ENCODE measurements at regions not wholly inside any gene's neighbourhood (a gene's known extent, or its start where the extent isn't known, plus 50 kb on each side); places are given as distances from the start of the nearest gene placed in this dataset.

DNA sequence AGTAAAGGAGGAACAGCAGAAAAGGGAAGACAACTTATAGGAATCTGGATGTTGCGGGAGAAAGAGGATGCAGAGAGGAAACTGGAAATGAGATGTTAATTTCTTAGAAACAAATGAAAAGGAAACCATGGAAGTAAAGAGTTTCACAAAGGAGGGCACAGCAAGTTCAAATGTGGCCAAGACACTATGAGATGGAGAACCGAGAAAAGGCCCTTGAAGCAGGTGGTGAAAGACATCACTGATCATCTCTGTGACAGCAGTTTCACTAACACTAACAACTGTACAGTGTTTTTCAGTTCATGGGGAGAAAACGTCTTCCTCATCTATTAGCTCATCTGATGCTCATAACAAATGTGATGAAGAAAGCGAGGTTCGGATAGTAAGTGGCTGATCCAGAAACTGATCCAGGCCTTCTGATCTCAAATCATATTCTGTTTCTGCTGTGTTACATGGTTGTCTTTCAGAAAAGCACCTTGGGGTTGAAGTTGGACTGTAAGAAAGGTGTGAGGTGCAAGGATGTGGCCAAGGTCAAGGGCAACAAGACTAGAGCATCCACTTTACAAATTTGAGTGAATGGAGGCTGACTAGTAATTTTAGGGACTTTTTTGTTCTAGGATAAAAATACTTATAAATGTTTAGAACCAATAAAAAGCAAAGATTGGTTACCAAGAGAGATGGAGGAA, 492.1 kb upstream of the CADM1 start:
- ATAC-seq, result no peak
- DNase-seq, result no peak
- no peaks in the 10 kb centered on the region for H3K4me1 ChIP-seq (ENCODE audit: low read depth)
- H3K9me3 ChIP-seq, result no peaks in the 10 kb centered on the region
- TF ChIP-seq CTCF (IDR thresholded peaks at IDR 0.05), result no peak
- H3K36me3 ChIP-seq (ENCODE audit: low read depth), result no peaks in the 10 kb centered on the region
- intact Hi-C loops (cut with DNase I, micrococcal nuclease), result no loop called here
- H3K4me3 ChIP-seq, result no peak overlapping the region

GRCh38 chr11:115993590-115993989, 489.4 kb upstream of the CADM1 start:
- H3K4me1 ChIP-seq (ENCODE audit: low read depth), result no peaks in the 10 kb centered on the region
- intact Hi-C loops (cut with DNase I, micrococcal nuclease), result no loop called here
- ATAC-seq (no peak), DNase-seq (no peak)
- TF ChIP-seq CTCF (IDR thresholded peaks at IDR 0.05), result no peak
- H3K9me3 ChIP-seq, result no peaks in the 10 kb centered on the region
- H3K4me3 ChIP-seq, result no peak overlapping the region
- no peaks in the 10 kb centered on the region for H3K36me3 ChIP-seq (ENCODE audit: low read depth)

DNA sequence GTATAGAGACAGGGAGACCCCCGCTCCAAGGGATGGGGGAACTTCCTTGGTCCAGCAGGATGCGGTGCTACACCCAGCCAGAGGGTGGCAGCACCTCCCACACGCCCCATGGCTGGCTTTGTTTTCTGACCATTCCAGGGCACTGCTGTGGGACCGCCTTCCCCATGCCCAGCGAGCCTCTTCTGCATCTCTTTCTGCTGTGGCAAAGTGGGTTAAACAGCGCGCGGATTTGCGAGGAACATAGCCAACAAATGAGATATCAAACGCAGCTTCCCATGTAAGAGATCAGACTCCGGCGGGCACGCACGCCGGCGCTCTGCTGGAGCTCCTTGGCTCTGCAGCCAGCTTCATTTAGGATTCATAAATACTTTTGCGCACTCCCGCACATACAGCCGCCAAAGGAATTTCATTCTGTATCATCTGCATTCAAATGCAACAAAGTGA, 485.8 kb upstream of the CADM1 start:
- ATAC-seq, result peak; percentile 69
- H3K4me3 ChIP-seq, result no peak overlapping the region
- peak; percentile 57 for TF ChIP-seq CTCF (IDR thresholded peaks at IDR 0.05)
- no peaks in the 10 kb centered on the region for H3K9me3 ChIP-seq
- H3K36me3 ChIP-seq (ENCODE audit: low read depth), result no peaks in the 10 kb centered on the region
- intact Hi-C loops (cut with DNase I, micrococcal nuclease), result no loop called here
- peak in 2 of 3 donors; percentile 32 to 43 for DNase-seq
- H3K4me1 ChIP-seq (ENCODE audit: low read depth), result no peaks in the 10 kb centered on the region

DNA sequence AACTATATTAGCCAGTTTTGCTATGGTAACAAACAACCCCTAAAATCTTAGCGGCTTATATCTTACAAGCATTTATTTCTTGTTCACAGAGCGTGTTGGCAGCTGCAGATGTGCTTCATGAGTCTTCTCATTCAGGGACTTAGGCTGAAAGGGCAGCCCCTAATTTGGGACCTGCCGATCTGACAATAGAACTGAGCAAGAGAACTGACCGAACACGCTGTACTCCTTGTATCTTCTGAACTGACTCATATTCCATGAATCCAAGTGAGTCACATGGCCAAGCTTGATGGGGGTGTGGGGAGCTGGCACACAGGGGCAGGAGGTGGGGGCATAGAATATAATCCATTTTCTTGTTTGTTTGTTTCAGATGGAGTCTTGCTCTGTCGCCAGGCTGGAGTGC, 481.7 kb upstream of the CADM1 start:
- no peak overlapping the region for H3K4me3 ChIP-seq
- ATAC-seq (no peak), DNase-seq (no peak)
- no peaks in the 10 kb centered on the region for H3K4me1 ChIP-seq (ENCODE audit: low read depth)
- intact Hi-C loops (cut with DNase I, micrococcal nuclease), result no loop called here
- no peaks in the 10 kb centered on the region for H3K9me3 ChIP-seq
- TF ChIP-seq CTCF (IDR thresholded peaks at IDR 0.05), result no peak
- no peaks in the 10 kb centered on the region for H3K36me3 ChIP-seq (ENCODE audit: low read depth)

GRCh38 chr11:115984228-115984627, 480.0 kb upstream of the CADM1 start:
- no peaks in the 10 kb centered on the region for H3K9me3 ChIP-seq
- no peaks in the 10 kb centered on the region for H3K36me3 ChIP-seq (ENCODE audit: low read depth)
- TF ChIP-seq CTCF (IDR thresholded peaks at IDR 0.05), result no peak
- no peak for DNase-seq
- no peak for ATAC-seq
- intact Hi-C loops (cut with DNase I, micrococcal nuclease), result no loop called here
- H3K4me1 ChIP-seq (ENCODE audit: low read depth), result no peaks in the 10 kb centered on the region
- H3K4me3 ChIP-seq, result no peak overlapping the region

- no peaks in the 10 kb centered on the region for H3K4me1 ChIP-seq (ENCODE audit: low read depth)
- TF ChIP-seq CTCF (IDR thresholded peaks at IDR 0.05), result no peak
- no peaks in the 10 kb centered on the region for H3K9me3 ChIP-seq
- no peak for ATAC-seq
- no peak for DNase-seq
- no peaks in the 10 kb centered on the region for H3K36me3 ChIP-seq (ENCODE audit: low read depth)
- intact Hi-C loops (cut with DNase I, micrococcal nuclease), result no loop called here
- H3K4me3 ChIP-seq, result no peak overlapping the region
Observed at GRCh38 chr11:115982666-115983065, 478.5 kb upstream of the CADM1 start.
